ENCODE measurements at regions not wholly inside any gene's neighbourhood (a gene's known extent, or its start where the extent isn't known, plus 50 kb on each side); places are given as distances from the start of the nearest gene placed in this dataset.

- Histone ChIP-seq H3T11ph (ENCODE audit: low read length) (no peak overlapping the region), H2BK12ac (ENCODE audit: insufficient read length, low read depth, low read length) (no peak overlapping the region), H2BK5ac (ENCODE audit: insufficient read length, low read length) (no peak overlapping the region), H2BK20ac (ENCODE audit: low read depth, low read length, poor library complexity, severe bottlenecking) (no peak overlapping the region), H4K5ac (ENCODE audit: insufficient read length, low read depth, low read length) (no peak overlapping the region), H3K79me2 (ENCODE audit: insufficient read depth, low read length) (no peaks in the 10 kb centered on the region), H3K14ac (ENCODE audit: insufficient read depth, low read length) (no peak overlapping the region), H2BK120ac (ENCODE audit: low read depth, low read length, poor library complexity, severe bottlenecking) (no peak overlapping the region), H3K27me3 (ENCODE audit: insufficient read depth, low read length) (no peaks in the 10 kb centered on the region), H3K23me2 (ENCODE audit: insufficient read length, low read depth, low read length, poor library complexity, severe bottlenecking) (no peaks in the 10 kb centered on the region), H2AK5ac (ENCODE audit: insufficient read length, low read length) (no peak overlapping the region), H2BK15ac (ENCODE audit: low read depth, low read length) (no peak overlapping the region), H3K56ac (ENCODE audit: insufficient read length, low read depth, low read length) (no peak overlapping the region), H3K4ac (ENCODE audit: low read depth, low read length) (no peak overlapping the region), H3K23ac (ENCODE audit: insufficient read length, low read depth, low read length) (no peak overlapping the region), H2AFZ (ENCODE audit: low read length) (no peak overlapping the region), H3K9me3 (ENCODE audit: control insufficient read depth, low read depth, low read length) (no peaks in the 10 kb centered on the region), H3K4me1 (ENCODE audit: insufficient read depth, low read length) (peaks cover 11% of the 10 kb centered on the region; the same call in 1 of the 2 replicates), H4K91ac (ENCODE audit: insufficient read length, low read depth, low read length) (no peak overlapping the region), H3K79me1 (ENCODE audit: insufficient read depth, low read depth, low read length, poor library complexity, severe bottlenecking) (no peaks in the 10 kb centered on the region), H4K8ac (replicated peaks; ENCODE audit: insufficient read length, low read depth, low read length) (no peak overlapping the region), H3K18ac (ENCODE audit: insufficient read length, low read depth, low read length) (no peak overlapping the region), H3K4me2 (ENCODE audit: insufficient read depth, insufficient read length, low read length) (no peak overlapping the region), H3K27ac (ENCODE audit: insufficient read length, low read depth, low read length) (no peak overlapping the region), H3K9ac (ENCODE audit: extremely low read depth, insufficient read length, low read length) (no peak overlapping the region), H4K20me1 (ENCODE audit: control insufficient read depth, insufficient read depth, insufficient read length) (no peaks in the 10 kb centered on the region)
- WGBS (ENCODE audit: extremely low coverage, insufficient read length, low lambda C conversion rate): no CpG with 5 or more reads among the region's 56 CpGs
- Mint-ChIP-seq H3K36me3 (ENCODE audit: insufficient read depth in 1 of 3, low read depth in 3 of 3) (no peaks in the 10 kb centered on the region), H3K27ac (no peak overlapping the region), H3K9me3 (no peaks in the 10 kb centered on the region), H3K4me3 (no peak overlapping the region), H3K4me1 (peaks cover 38 to 49% of the 10 kb centered on the region in 2 experiments), H3K27me3 (ENCODE audit: low read depth) (peaks cover 19% of the 10 kb centered on the region)
- TF ChIP-seq CTCF (conservative IDR thresholded peaks at IDR 0.05): no peak
- peak; percentile 54 for DNase-seq
These were observed 112.1 kb downstream of the TRIM29 start for GRCh38 chr11:120025606-120026335.
